Activated T-cell treated with anti-CD3 and anti-CD28 coated beads, Interleukin-2, amount 50 U/mL, for 4 hours (primary cell): ENCODE measurements at regions not wholly inside any gene's neighbourhood (a gene's known extent, or its start where the extent isn't known, plus 50 kb on each side); places are given as distances from the start of the nearest gene placed in this dataset.

Source experiments
- ATAC-seq, 2 donors: fragments of 200-7000 bp; cut with Tn5 transposase; one replicate each; pipeline ENCODE4 v1.10.0; 2021
- DNase-seq: peaks from one replicate; pipeline ENCODE4 v3.0.0-alpha.2; 2020
- H3K27me3 Mint-ChIP-seq: one replicate; pipeline ENCODE4 v1.8.0; 2021; ENCODE audit warnings: low read depth, mixed read lengths
- H3K36me3 Mint-ChIP-seq: one replicate; pipeline ENCODE4 v1.8.0; 2022; ENCODE audit warnings: mixed read lengths; ENCODE audit not compliant: insufficient read depth
- H3K4me1 Mint-ChIP-seq: one replicate; pipeline ENCODE4 v1.8.0; 2021; ENCODE audit warnings: low read depth, mixed read lengths
- H3K4me3 Mint-ChIP-seq: one replicate; pipeline ENCODE4 v1.8.0; 2021; ENCODE audit warnings: mild to moderate bottlenecking, moderate library complexity, mixed read lengths
- H3K9me3 Mint-ChIP-seq: one replicate; pipeline ENCODE4 v1.8.0; 2021; ENCODE audit warnings: mixed read lengths

DNA sequence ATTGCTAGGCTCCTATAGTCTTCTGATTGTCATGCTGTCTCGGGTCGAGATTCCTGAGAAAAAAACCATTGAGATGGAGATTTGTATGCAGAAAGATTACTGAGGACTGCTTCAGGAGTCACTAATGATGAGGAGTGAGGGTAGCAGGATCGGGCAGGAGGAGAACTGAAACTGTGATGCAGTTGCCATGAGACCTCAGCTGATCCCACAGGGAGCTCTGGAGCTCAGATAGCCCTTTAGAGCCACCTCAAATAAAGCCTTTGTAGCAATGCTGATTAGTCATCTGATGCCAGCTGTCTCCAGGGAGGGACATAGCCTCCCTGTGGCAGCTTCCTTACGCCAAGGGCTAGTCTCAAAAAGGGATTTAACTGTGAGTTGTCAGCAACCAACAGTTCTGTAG, 256.9 kb downstream of the DMAC1 start:
- no peaks in the 10 kb centered on the region for H3K36me3 Mint-ChIP-seq
- H3K27me3 Mint-ChIP-seq, result peaks cover 5% of the 10 kb centered on the region
- DNase-seq (no peak), ATAC-seq (no peak)
- no peaks in the 10 kb centered on the region for H3K9me3 Mint-ChIP-seq
- H3K4me3 Mint-ChIP-seq, result no peak overlapping the region
- no peaks in the 10 kb centered on the region for H3K4me1 Mint-ChIP-seq

DNA sequence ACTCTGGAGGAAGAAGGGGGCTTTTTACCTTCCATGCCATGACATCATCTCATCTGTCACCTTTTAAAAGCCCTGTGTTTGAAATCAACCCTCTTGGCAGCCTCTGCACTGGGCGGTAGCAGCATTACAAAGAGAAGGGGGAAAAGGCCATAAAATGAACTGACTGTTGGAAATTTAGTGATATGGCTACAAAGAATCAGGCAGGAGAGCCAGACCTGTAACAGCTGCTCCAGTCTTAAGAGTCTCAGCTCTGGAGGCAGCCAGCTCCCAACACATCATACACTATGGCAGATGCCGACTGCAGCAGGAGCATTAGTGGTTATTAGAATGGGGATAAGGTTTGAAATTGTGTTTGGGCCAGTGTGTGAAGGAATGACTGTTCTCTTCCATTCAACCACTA, 257.5 kb downstream of the DMAC1 start:
- Mint-ChIP-seq H3K4me1 (no peaks in the 10 kb centered on the region), H3K9me3 (no peaks in the 10 kb centered on the region), H3K4me3 (no peak overlapping the region), H3K36me3 (no peaks in the 10 kb centered on the region), H3K27me3 (peaks cover 5% of the 10 kb centered on the region)
- DNase-seq (no peak), ATAC-seq (no peak)

DNA sequence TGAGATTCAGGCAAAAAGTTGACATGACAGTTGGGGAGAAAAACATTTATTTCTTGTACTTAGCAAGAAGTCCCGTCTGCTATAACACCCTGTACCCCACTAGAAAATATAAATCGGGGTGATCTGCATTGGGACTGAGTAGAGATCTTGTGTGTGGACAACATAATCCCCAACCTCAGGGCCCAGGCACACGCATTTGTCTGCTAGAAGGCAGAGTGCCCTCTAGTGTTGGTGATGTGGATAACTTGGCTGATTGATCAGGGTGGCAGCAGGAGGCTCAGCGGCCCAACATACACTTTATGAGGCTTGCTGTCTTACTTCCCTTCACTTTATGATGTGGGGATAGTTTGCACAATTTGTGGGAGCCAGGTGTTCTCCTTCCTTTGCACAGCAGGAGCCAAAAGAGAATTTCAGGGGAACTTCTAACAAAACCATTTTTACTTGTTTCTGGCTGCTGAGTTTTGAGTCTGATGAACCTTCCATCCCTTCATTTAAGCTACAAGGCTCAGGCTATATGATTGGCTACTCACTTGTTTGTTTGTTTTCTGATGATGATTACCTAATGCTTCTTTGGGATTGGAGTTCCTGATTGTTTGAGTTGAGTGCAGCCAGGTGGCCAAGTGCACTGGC, 263.2 kb downstream of the DMAC1 start:
- H3K4me1 Mint-ChIP-seq, result no peaks in the 10 kb centered on the region
- peak in 1 of 2 donors; percentile 51 for ATAC-seq

DNA sequence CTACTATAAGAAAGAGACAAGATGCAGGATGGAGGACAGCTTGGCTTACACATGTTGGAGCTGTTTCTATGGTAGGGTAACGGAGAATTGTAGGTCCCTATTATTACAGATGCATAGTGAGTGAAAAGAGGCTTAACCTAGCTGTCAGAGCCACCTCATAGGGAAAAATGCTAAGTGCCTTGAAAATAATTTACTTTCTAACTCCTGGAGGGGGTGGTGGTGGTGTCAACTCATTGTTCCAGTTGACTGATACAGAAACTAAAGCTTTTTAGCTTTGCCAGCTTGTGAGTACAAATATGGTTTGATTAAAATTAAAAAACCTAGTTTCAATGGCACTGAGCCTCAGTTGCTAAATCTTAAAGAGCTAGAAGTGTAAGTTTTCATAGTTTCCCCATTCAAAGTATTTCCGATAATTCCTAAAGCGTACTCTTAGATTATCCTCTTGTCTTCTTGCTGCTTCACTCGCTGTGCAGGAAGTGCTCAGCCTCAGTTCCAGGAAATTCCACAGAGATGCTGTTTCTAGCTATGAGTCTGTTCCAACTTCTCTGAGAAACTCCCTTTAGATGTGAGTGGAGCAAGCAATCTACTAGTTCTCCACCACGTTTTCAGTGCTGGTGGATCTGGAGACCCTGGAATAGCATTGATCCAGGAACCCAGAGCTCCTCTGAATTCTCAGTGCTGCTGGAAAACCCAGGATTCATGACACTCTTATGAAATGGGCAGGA, 265.2 kb downstream of the DMAC1 start:
- ATAC-seq (peak; percentile 40 to 52), DNase-seq (no peak)
- no peak overlapping the region for H3K4me3 Mint-ChIP-seq
- no peaks in the 10 kb centered on the region for H3K36me3 Mint-ChIP-seq
- peaks cover 19% of the 10 kb centered on the region for H3K27me3 Mint-ChIP-seq
- no peaks in the 10 kb centered on the region for H3K4me1 Mint-ChIP-seq
- H3K9me3 Mint-ChIP-seq, result no peaks in the 10 kb centered on the region

More for the DNA sequence above, 263.2 kb downstream of the DMAC1 start:
- H3K4me3 Mint-ChIP-seq, result no peak overlapping the region
- no peaks in the 10 kb centered on the region for H3K36me3 Mint-ChIP-seq
- peaks cover 12% of the 10 kb centered on the region for H3K27me3 Mint-ChIP-seq
- no peak for DNase-seq
- no peaks in the 10 kb centered on the region for H3K9me3 Mint-ChIP-seq

DNA sequence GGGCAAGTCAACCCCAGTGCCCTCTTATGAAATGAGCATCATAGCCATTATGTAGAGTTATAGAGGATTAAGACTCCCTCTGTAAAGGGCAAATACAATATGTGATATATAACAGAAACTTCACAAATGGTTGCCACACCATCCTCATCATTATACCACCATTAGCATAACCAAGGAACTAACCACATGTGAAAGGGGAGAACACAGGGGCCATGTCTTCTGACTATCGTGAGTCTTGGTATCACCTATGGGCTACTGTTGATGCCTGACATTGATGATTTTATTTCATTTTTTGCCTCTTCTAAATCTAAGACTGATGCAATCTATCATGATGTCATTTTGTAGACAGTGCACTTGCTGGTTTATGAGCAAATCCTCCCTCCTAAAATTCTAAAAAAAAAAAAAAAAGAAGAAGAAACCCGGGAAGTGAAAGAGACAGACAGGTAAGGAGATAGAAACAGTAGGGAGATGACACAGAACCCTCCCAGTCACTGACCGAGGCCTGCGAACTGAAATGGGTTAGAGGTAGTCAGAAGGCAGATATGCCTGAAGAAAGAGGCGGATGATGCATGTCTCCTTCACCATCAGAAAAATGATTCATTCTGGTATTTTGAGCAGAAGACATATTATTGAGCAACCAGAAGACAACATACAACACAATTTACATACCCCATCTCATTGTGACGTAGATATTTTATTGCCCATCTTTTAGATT, 266.0 kb downstream of the DMAC1 start:
- DNase-seq, result no peak
- peak in 1 of 2 donors; percentile 46 for ATAC-seq
- no peaks in the 10 kb centered on the region for H3K9me3 Mint-ChIP-seq
- peaks cover 22% of the 10 kb centered on the region for H3K27me3 Mint-ChIP-seq
- no peak overlapping the region for H3K4me3 Mint-ChIP-seq
- H3K36me3 Mint-ChIP-seq, result no peaks in the 10 kb centered on the region
- H3K4me1 Mint-ChIP-seq, result no peaks in the 10 kb centered on the region

DNA sequence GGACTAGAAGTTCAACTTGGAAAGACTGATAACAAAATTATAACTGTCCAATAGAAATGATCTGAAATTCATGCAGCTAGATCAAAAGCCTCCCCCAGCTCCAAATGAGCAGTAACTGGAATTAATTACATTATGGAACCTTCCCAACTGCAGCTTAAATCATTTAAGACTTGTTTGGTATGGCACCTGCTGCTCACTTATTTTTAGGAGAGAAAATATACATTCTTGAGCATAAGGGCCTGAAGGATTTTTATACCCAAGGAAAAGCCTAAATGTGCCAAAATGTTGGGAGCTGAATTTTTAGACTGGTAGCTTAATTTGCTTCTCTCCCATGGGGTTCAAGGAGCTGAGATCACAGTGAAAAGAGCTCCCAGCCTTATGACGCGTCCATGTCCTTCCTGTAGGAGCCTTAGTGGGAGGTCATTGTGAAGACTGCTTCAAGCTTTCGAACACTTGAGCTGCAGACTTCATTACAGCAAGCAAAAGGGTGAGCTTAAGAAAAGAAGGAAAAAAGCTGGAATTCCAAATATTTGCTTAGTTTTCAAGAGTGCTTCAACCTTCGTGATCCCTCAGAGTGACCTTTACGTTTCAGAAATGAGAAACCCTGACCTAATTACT, 276.0 kb downstream of the DMAC1 start:
- DNase-seq (no peak), ATAC-seq (no peak)
- Mint-ChIP-seq H3K27me3 (peaks cover 2% of the 10 kb centered on the region), H3K9me3 (no peaks in the 10 kb centered on the region), H3K4me3 (no peak overlapping the region), H3K36me3 (no peaks in the 10 kb centered on the region), H3K4me1 (no peaks in the 10 kb centered on the region)

DNA sequence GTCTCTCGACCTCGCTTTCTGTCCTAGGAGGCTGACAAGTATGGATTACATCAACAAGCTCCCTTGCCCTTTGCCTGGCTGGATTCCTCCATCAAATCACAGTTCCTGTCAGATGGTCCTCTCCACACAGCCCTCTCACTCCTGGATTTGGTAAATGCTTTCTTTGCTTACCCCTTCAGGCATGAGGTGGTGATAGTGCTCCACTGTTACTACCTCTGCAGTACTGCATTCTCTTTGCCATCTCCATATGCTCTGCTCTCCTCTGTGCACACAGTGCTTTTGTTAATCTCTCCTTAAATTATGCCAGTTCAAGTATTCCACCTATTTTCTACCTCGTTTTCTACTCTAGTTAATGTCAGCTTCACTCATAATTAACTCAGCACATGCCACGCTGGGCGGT, 279.2 kb downstream of the DMAC1 start:
- Mint-ChIP-seq H3K9me3 (no peaks in the 10 kb centered on the region), H3K27me3 (no peaks in the 10 kb centered on the region), H3K36me3 (no peaks in the 10 kb centered on the region), H3K4me1 (no peaks in the 10 kb centered on the region), H3K4me3 (no peak overlapping the region)
- ATAC-seq (no peak), DNase-seq (no peak)

DNA sequence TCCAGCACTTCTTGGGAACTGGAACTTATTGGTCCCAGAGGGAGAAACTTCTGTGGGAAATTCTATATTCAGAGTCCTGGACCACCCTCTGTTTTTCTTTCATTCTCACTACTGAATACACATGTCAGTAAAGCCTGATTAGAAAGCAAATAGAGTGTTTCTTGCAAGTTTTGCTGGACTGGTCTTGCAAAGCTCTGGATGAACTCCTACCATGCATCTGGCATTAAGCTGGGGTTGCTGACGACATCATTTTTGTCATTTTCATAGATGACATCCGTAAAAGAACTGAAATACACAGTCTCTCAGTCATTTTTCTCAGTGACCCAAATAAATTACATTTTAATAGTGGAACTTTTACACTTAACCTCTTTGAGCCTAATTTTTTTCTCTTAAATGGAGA, 283.2 kb downstream of the DMAC1 start:
- Mint-ChIP-seq H3K4me3 (no peak overlapping the region), H3K4me1 (no peaks in the 10 kb centered on the region), H3K27me3 (no peaks in the 10 kb centered on the region), H3K9me3 (no peaks in the 10 kb centered on the region), H3K36me3 (no peaks in the 10 kb centered on the region)
- ATAC-seq (no peak), DNase-seq (no peak)

DNA sequence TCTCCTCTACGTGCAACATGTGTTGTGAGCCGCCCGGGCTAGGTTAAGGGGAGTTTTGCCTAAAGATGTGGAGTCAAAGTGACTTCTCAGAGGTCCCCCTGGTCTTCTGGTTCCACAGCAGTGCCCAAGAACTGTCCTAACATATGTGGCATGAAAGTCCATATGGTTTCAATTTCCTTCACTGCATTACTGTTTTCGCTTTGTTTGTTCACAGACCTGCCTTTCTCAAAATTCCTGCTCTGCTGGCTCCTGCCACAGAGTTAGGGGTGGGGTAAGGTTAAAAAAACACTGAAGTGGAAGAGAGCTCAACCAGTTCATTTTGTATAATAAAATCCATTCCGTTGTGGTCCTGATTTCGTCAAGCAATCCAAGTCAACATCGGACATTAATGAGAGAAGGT, 289.4 kb downstream of the DMAC1 start:
- Mint-ChIP-seq H3K27me3 (no peaks in the 10 kb centered on the region), H3K36me3 (no peaks in the 10 kb centered on the region), H3K9me3 (no peaks in the 10 kb centered on the region), H3K4me1 (no peaks in the 10 kb centered on the region), H3K4me3 (no peak overlapping the region)
- DNase-seq (no peak), ATAC-seq (no peak)

DNA sequence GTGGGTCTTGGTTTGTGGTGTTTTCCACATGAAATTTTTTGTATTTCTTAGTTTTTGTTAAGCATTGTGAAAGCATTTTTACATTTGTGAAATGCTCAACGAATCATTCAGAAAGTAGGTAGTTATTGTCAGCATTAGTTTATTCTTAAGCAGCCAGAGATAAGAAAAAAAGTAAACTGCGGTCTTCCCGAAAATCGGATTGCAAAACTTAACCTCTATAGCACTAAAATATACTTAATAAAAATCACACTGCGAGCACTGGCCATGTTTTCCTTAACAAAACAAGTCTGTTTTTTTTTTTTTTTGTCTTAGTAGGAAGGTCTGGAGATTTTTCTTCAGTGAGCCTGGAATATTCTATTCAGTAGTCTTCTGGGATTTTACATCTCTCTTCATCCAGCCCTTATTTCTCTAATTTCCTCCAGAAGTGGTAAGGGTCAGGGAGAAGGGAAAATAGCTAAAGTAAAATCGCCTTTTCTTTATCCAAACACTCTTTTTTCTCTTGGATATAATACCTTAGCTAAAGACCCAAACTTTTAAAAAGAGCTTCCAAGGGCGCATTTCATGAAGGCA, 289.9 kb downstream of the DMAC1 start:
- Mint-ChIP-seq H3K36me3 (no peaks in the 10 kb centered on the region), H3K9me3 (no peaks in the 10 kb centered on the region), H3K4me3 (no peak overlapping the region), H3K27me3 (no peaks in the 10 kb centered on the region), H3K4me1 (no peaks in the 10 kb centered on the region)
- ATAC-seq (no peak), DNase-seq (no peak)

DNA sequence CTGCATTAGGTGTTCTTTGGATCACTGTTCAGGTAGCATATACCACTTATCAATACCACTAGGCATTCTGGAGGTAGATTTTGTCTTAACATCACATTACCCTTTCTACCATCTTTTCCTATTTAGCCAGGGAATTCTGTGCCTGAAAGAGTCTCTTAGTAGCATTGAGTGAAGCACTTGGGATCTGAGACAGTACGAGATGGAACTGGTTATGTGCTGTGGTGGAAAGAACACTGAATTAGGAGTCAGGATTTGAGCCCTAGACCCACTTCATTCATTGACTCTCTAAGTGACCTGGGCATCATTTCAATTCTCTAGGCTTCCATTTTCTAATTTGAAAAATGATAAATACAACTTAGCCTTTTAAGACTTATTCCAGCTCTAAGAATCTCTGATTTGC, 291.1 kb downstream of the DMAC1 start:
- DNase-seq, result no peak
- Mint-ChIP-seq H3K4me1 (no peaks in the 10 kb centered on the region), H3K27me3 (peaks cover 7% of the 10 kb centered on the region), H3K9me3 (no peaks in the 10 kb centered on the region), H3K4me3 (no peak overlapping the region), H3K36me3 (no peaks in the 10 kb centered on the region)
- no peak for ATAC-seq

DNA sequence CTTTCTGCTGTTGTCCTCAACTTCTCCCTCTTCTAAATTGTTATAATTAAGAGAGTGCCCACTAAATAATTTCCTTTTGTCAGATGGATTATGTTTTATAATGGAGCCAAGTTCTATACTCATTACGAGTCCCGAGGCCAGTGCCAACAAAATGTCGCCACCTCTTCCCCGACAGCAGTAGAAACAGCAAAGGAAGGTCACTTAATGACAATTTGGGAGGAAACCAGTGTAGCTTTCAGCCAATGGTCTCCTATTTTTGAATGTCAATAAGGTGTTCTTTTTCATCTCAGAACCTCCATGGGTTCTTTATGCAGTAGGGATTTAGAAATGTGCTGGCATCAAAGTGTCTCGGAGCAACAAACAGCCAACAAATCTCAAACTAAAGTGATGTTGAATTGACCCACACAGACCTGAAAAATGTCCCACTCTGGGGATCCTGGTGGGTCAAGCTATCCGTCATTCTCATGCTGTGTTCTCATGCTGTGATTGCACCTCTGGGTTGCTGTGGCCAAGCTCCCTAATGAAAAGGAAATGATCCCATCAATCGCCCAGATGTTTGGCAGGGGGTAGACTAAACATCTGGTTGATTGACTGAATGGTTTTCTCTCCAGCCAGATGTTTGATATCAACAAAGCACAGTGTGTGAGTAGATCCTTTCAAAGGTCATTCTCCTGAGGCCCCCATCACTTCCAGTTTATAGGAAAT, 291.9 kb downstream of the DMAC1 start:
- Mint-ChIP-seq H3K27me3 (peaks cover 7% of the 10 kb centered on the region), H3K9me3 (no peaks in the 10 kb centered on the region), H3K36me3 (no peaks in the 10 kb centered on the region), H3K4me3 (no peak overlapping the region), H3K4me1 (no peaks in the 10 kb centered on the region)
- DNase-seq (no peak), ATAC-seq (no peak)

DNA sequence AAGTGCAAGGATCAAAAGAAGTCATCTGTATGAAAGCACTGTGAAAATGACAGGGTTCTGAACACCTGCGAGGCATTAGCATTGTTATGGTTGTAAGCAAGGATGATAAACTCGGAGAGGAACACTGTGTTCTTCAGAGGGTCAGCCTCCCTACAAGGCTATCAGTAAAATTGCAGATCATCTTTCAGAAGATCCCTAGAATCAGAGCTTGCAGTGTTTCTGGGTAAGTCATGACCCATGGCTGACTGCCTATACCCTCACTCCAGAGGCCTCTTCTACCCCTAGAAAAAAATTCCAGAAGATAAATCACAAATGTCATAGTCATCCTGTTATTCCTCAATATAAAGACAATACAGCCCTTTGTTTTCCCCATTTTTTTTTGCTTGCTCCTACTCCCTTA, 292.6 kb downstream of the DMAC1 start:
- DNase-seq, result no peak
- Mint-ChIP-seq H3K9me3 (no peaks in the 10 kb centered on the region), H3K36me3 (no peaks in the 10 kb centered on the region), H3K4me1 (no peaks in the 10 kb centered on the region), H3K4me3 (no peak overlapping the region), H3K27me3 (peaks cover 7% of the 10 kb centered on the region)
- no peak for ATAC-seq

DNA sequence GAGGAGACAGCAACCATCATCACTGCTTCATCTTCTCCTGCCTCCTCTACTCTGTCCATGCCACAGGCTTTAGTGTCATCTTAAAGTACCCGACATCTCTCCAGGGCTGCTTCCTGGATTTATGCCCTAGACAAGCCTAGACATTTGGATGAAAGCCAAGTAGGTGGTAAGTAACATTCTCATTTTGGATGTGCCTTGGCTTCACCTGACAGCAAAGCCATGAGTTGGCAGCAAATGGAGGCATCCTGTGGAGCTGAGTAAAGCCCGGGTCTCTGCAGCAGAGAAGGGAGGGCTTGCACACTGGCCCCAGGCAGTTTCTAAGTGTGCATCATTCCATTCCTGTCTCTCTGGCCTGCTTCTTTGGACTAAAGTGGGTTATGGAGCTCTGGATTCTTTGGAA, 299.1 kb downstream of the DMAC1 start:
- Mint-ChIP-seq H3K4me1 (no peaks in the 10 kb centered on the region), H3K36me3 (no peaks in the 10 kb centered on the region), H3K4me3 (no peak overlapping the region), H3K9me3 (no peaks in the 10 kb centered on the region), H3K27me3 (peaks cover 15% of the 10 kb centered on the region)
- DNase-seq (no peak), ATAC-seq (no peak)
